Uterus (tissue), 3 donors: ENCODE measurements at regions not wholly inside any gene's neighbourhood (a gene's known extent, or its start where the extent isn't known, plus 50 kb on each side); places are given as distances from the start of the nearest gene placed in this dataset.

ENCODE experiments used
- DNase-seq, 2 donors: peaks; one replicate each; pipeline ENCODE4 v3.0.0-alpha.2; 2019 to 2020
- H3K27ac ChIP-seq, 2 donors: fragments of 200-600 bp; sonication (generic); 1 replicate in 1 of 2; 2 replicates in 1 of 2; pipeline ENCODE4 v1.5.1; 2016 to 2018
- H3K27me3 ChIP-seq, 2 donors: fragments of 200-600 bp; sonication (generic); one replicate each; pipeline ENCODE4 v1.5.1; 2018 to 2019; ENCODE audit warnings: control low read depth in 1 of 2
- H3K36me3 ChIP-seq, 2 donors: fragments of 200-600 bp; sonication (generic); one replicate each; pipeline ENCODE4 v1.5.1; 2019; ENCODE audit warnings: control low read depth in 1 of 2
- H3K4me1 ChIP-seq, 2 donors: fragments of 200-600 bp; sonication (generic); one replicate each; pipeline ENCODE4 v1.5.1; 2018 to 2019; ENCODE audit warnings: control low read depth in 1 of 2
- H3K4me3 ChIP-seq, 2 donors: fragments of 200-600 bp; sonication (generic); 1 replicate in 1 of 2; 2 replicates in 1 of 2; pipeline ENCODE4 v1.5.1; 2018 to 2019; ENCODE audit warnings: mild to moderate bottlenecking in 1 of 2
- H3K9me3 ChIP-seq, 2 donors: fragments of 200-600 bp; sonication (generic); one replicate each; pipeline ENCODE4 v1.5.1; 2019; ENCODE audit warnings: control low read depth in 1 of 2
- POLR2A ChIP-seq, 2 donors: fragments of 450-650 bp; IDR thresholded peaks; one replicate each; pipeline ENCODE4 v1.6.1; 2016; ENCODE audit warnings: antibody characterized with exemption in 2 of 2, mild to moderate bottlenecking in 1 of 2, moderate library complexity in 1 of 2
- intact Hi-C: fragments of 100-400 bp; cut with DNase I; formaldehyde crosslinking; loops from one replicate; pipeline ENCODE4 v1.15.1; 2023; ENCODE audit warnings: low total_unique reads
- TF ChIP-seq, protein P1 (sequence below), 4 experiments: fragments of 200-600 bp in 2 of 4; fragments of 450-650 bp in 2 of 4; sonication (generic) in 2 of 4; IDR thresholded peaks; one replicate each; pipeline ENCODE4 v1.5.1; 2016 to 2019; ENCODE audit warnings: antibody characterized with exemption in 4 of 4, mild to moderate bottlenecking in 2 of 4, moderate library complexity in 1 of 4
- donor health status: DM: yes; HTN: yes; CAD: no.

DNA sequence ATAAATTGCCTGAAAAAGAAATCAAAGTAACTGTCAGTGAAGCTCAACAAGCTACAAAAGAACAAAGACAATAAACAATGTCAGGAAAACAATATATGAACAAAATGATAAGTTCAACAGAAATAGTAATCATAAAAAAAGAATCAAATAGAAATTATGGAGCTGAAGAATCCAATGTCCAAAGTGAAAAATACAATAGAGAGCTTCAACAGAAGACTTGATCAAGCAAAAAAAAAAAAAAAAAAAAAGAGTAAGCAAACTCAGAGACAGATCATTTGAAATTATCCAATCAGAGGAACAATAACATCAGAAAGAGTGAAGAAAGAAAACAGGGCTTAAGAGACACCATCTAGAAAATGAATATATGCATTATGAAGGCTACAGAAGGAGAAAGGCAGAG lies 251.4 kb upstream of the SAMSN1 start:
- peaks cover 0 to 10% of the 10 kb centered on the region in 2 donors for H3K9me3 ChIP-seq

DNA sequence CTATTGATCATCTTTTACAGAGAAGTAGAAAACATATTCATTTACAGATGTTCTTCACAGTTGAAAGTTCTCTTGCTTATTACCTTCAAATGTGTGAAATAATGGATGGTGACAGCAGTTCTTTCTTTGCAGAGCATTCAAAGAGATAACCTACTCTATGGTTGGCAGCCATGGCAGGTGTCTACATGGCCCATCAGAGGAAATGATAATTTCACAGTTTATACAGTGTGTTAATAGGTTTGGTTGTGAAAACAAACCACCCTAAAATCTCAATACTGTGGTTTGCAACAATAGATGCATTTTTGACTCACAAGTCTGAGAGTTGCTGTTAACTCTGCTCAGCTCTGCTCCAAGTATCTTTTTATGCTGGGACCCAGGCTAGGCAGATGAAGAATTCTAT lies 241.2 kb upstream of the SAMSN1 start:
- TF ChIP-seq POLR2A (IDR thresholded peaks at IDR 0.05) = no peak
- TF ChIP-seq, protein P1, sequence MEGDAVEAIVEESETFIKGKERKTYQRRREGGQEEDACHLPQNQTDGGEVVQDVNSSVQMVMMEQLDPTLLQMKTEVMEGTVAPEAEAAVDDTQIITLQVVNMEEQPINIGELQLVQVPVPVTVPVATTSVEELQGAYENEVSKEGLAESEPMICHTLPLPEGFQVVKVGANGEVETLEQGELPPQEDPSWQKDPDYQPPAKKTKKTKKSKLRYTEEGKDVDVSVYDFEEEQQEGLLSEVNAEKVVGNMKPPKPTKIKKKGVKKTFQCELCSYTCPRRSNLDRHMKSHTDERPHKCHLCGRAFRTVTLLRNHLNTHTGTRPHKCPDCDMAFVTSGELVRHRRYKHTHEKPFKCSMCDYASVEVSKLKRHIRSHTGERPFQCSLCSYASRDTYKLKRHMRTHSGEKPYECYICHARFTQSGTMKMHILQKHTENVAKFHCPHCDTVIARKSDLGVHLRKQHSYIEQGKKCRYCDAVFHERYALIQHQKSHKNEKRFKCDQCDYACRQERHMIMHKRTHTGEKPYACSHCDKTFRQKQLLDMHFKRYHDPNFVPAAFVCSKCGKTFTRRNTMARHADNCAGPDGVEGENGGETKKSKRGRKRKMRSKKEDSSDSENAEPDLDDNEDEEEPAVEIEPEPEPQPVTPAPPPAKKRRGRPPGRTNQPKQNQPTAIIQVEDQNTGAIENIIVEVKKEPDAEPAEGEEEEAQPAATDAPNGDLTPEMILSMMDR (IDR thresholded peaks at IDR 0.05) = no peak
- no peaks in the 10 kb centered on the region for H3K36me3 ChIP-seq
- peaks cover 0 to 3% of the 10 kb centered on the region in 2 donors for H3K9me3 ChIP-seq
- H3K27me3 ChIP-seq = no peaks in the 10 kb centered on the region
- intact Hi-C loops = no loop called here
- H3K4me1 ChIP-seq = no peaks in the 10 kb centered on the region
- no peak overlapping the region for H3K27ac ChIP-seq
- H3K4me3 ChIP-seq = no peak overlapping the region
- no peak for DNase-seq

More for the DNA sequence above, 251.4 kb upstream of the SAMSN1 start:
- Histone ChIP-seq H3K36me3 (no peaks in the 10 kb centered on the region), H3K27me3 (no peaks in the 10 kb centered on the region), H3K4me1 (no peaks in the 10 kb centered on the region), H3K27ac (no peak overlapping the region), H3K4me3 (no peak overlapping the region)
- intact Hi-C loops = no loop called here
- TF ChIP-seq, protein P1 (IDR thresholded peaks at IDR 0.05) = no peak
- no peak for TF ChIP-seq POLR2A (IDR thresholded peaks at IDR 0.05)
- no peak for DNase-seq

DNA sequence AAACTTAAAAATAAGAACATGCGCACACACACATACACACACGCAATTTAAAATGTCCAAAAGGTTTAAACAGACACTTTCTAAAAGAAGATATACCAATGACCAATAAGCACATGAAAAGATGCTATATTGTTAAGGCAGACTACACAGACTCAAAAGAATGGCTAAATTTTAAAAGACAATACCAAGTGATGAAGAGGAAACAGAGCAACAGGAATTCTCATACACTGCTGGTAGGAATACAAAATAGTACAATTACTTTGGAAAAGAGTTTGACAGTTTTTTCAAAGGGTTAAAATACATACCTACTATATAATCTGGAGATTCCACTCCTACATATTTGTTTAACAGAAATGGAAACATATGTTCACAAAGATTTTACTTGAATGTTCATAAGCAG lies 239.6 kb upstream of the SAMSN1 start:
- no peaks in the 10 kb centered on the region for H3K27me3 ChIP-seq
- intact Hi-C loops = no loop called here

DNA sequence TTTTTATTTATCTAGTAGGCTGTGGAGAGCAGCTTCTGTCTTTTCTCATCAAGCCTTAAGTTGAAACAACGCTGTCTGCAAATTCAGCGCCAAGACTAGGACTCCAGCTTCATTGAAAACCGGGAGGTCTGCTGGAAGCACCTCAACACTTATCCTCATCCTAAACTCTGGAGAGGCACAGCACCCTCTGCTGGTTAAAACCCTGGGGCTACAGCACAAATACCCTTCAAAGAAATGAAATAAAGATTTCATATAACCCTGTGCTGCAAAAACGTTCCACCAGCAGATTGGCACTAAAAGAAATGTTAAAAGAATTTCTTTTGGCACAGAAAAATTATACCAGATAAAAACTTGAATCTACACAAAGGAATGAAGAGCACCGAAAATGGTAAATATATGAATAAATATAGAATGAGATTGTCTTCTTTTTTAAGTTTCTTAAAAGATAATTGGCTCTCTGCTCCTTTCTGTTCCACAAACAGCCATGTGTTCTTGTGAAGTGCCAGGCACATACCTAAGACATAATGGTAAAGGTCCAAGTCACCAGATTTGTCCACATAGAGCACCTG lies 227.7 kb upstream of the SAMSN1 start:
- TF ChIP-seq POLR2A (IDR thresholded peaks at IDR 0.05) = no peak
- TF ChIP-seq, protein P1 (IDR thresholded peaks at IDR 0.05) = peak in 2 of 4 experiments; percentile 6 to 11
- H3K36me3 ChIP-seq = no peaks in the 10 kb centered on the region
- no peaks in the 10 kb centered on the region for H3K4me1 ChIP-seq
- no peak overlapping the region for H3K4me3 ChIP-seq
- H3K27ac ChIP-seq = no peak overlapping the region
- intact Hi-C loops = no loop called here
- DNase-seq = peak; percentile 15 to 19
- H3K27me3 ChIP-seq = no peaks in the 10 kb centered on the region
- no peaks in the 10 kb centered on the region for H3K9me3 ChIP-seq

More for the DNA sequence above, 239.6 kb upstream of the SAMSN1 start:
- TF ChIP-seq POLR2A (IDR thresholded peaks at IDR 0.05) = no peak
- TF ChIP-seq, protein P1 (IDR thresholded peaks at IDR 0.05) = no peak
- H3K9me3 ChIP-seq = no peaks in the 10 kb centered on the region
- DNase-seq = no peak
- no peaks in the 10 kb centered on the region for H3K4me1 ChIP-seq
- no peaks in the 10 kb centered on the region for H3K36me3 ChIP-seq
- no peak overlapping the region for H3K27ac ChIP-seq
- H3K4me3 ChIP-seq = no peak overlapping the region

DNA sequence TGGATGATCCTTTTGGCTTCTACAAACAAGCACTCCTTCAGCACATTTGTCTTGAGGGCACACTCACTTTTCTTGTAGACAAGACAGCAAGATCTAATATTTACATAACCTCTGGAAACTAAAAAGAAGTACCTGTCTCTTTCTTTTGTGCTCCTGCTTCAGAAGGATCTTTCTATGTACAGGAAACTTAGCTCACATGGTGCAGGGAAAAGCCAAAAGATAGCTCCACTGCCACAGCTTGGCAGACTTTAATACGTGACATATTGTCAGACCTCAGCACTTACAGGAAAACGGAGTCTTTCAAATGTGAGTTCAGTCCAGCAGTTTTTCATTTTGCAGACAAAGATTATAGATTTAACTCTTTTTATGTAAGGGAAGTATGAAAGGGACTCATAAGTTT lies 225.5 kb upstream of the SAMSN1 start:
- no peak for DNase-seq
- no peaks in the 10 kb centered on the region for H3K9me3 ChIP-seq
- no peaks in the 10 kb centered on the region for H3K36me3 ChIP-seq
- no peaks in the 10 kb centered on the region for H3K4me1 ChIP-seq
- no peaks in the 10 kb centered on the region for H3K27me3 ChIP-seq
- no peak overlapping the region for H3K4me3 ChIP-seq
- no peak for TF ChIP-seq POLR2A (IDR thresholded peaks at IDR 0.05)
- TF ChIP-seq, protein P1 (IDR thresholded peaks at IDR 0.05) = no peak
- intact Hi-C loops = no loop called here
- H3K27ac ChIP-seq = no peak overlapping the region
